ENCODE measurements at regions not wholly inside any gene's neighbourhood (a gene's known extent, or its start where the extent isn't known, plus 50 kb on each side); places are given as distances from the start of the nearest gene placed in this dataset.

GRCh38 chr9:89853931-89854330 lies 249.1 kb downstream of the GADD45G start:
- TF ChIP-seq CTCF (IDR thresholded peaks at IDR 0.05) = no peak
- no peak for TF ChIP-seq POLR2A (IDR thresholded peaks at IDR 0.05)
